ENCODE measurements at regions not wholly inside any gene's neighbourhood (a gene's known extent, or its start where the extent isn't known, plus 50 kb on each side); places are given as distances from the start of the nearest gene placed in this dataset.

- Histone ChIP-seq H3K27me3 (ENCODE audit: control insufficient read depth, insufficient read depth, low read length) (no peaks in the 10 kb centered on the region), H3K4me1 (ENCODE audit: control insufficient read depth, insufficient read depth, low read length) (no peaks in the 10 kb centered on the region), H3K9me3 (ENCODE audit: control insufficient read depth, insufficient read depth, low read length) (no peaks in the 10 kb centered on the region), H3K27ac (ENCODE audit: low read length) (no peak overlapping the region), H3K36me3 (ENCODE audit: control insufficient read depth, insufficient read depth, low read length) (no peaks in the 10 kb centered on the region), H3K4me3 (ENCODE audit: low read length) (no peak overlapping the region)
- no peaks in the 10 kb centered on the region for H3K4me1 Mint-ChIP-seq
- no peak overlapping the region for H3K4me3 Mint-ChIP-seq
- ATAC-seq, result no peak
- H3K27me3 Mint-ChIP-seq (ENCODE audit: low read depth in 2 of 2), result peaks cover 7 to 10% of the 10 kb centered on the region in 2 donors
- TF ChIP-seq CTCF (IDR thresholded peaks at IDR 0.05), result no peak
- H3K36me3 Mint-ChIP-seq, result no peaks in the 10 kb centered on the region
- H3K27ac Mint-ChIP-seq, result no peak overlapping the region
- no peaks in the 10 kb centered on the region for H3K9me3 Mint-ChIP-seq
- 85% methylated on average over 2 of the region's 2 CpGs for whole genome bisulfite sequencing (ENCODE audit: insufficient coverage)
- intact Hi-C loops (cut with micrococcal nuclease), result no loop called here
- DNase-seq, result no peak
Observed at GRCh38 chr5:171714261-171714660, 71.4 kb upstream of the SMIM23 start.

GRCh38 chr5:171714851-171715250 lies 70.8 kb upstream of the SMIM23 start:
- no peak overlapping the region for H3K27ac Mint-ChIP-seq
- ATAC-seq, result no peak
- Histone ChIP-seq H3K9me3 (ENCODE audit: control insufficient read depth, insufficient read depth, low read length) (no peaks in the 10 kb centered on the region), H3K27ac (ENCODE audit: low read length) (no peak overlapping the region), H3K36me3 (ENCODE audit: control insufficient read depth, insufficient read depth, low read length) (no peaks in the 10 kb centered on the region), H3K4me1 (ENCODE audit: control insufficient read depth, insufficient read depth, low read length) (no peaks in the 10 kb centered on the region), H3K4me3 (ENCODE audit: low read length) (no peak overlapping the region), H3K27me3 (ENCODE audit: control insufficient read depth, insufficient read depth, low read length) (no peaks in the 10 kb centered on the region)
- no peaks in the 10 kb centered on the region for H3K36me3 Mint-ChIP-seq
- H3K4me1 Mint-ChIP-seq, result no peaks in the 10 kb centered on the region
- intact Hi-C loops (cut with micrococcal nuclease), result no loop called here
- H3K4me3 Mint-ChIP-seq, result no peak overlapping the region
- 92% methylated on average over 1 of the region's 1 CpG for WGBS (ENCODE audit: insufficient coverage)
- H3K27me3 Mint-ChIP-seq (ENCODE audit: low read depth in 2 of 2), result peaks cover 7 to 9% of the 10 kb centered on the region in 2 donors
- DNase-seq, result no peak
- no peak for TF ChIP-seq CTCF (IDR thresholded peaks at IDR 0.05)
- no peaks in the 10 kb centered on the region for H3K9me3 Mint-ChIP-seq

- no peak overlapping the region for H3K27ac ChIP-seq (ENCODE audit: low read length)
- H3K4me1 Mint-ChIP-seq, result no peaks in the 10 kb centered on the region
- ATAC-seq, result no peak
- intact Hi-C loops (cut with micrococcal nuclease), result no loop called here
- no peak overlapping the region for H3K4me3 Mint-ChIP-seq
- H3K36me3 ChIP-seq (ENCODE audit: control insufficient read depth, insufficient read depth, low read length), result no peaks in the 10 kb centered on the region
- no peaks in the 10 kb centered on the region for H3K9me3 Mint-ChIP-seq
- peaks cover 7% of the 10 kb centered on the region in 2 donors for H3K27me3 Mint-ChIP-seq (ENCODE audit: low read depth in 2 of 2)
- no peak for DNase-seq
- no peak overlapping the region for H3K27ac Mint-ChIP-seq
- 64% methylated on average over 4 of the region's 4 CpGs for WGBS (ENCODE audit: insufficient coverage)
- no peaks in the 10 kb centered on the region for H3K4me1 ChIP-seq (ENCODE audit: control insufficient read depth, insufficient read depth, low read length)
- H3K9me3 ChIP-seq (ENCODE audit: control insufficient read depth, insufficient read depth, low read length), result no peaks in the 10 kb centered on the region
- H3K36me3 Mint-ChIP-seq, result no peaks in the 10 kb centered on the region
- no peaks in the 10 kb centered on the region for H3K27me3 ChIP-seq (ENCODE audit: control insufficient read depth, insufficient read depth, low read length)
- no peak for TF ChIP-seq CTCF (IDR thresholded peaks at IDR 0.05)
- H3K4me3 ChIP-seq (ENCODE audit: low read length), result no peak overlapping the region
Observed at GRCh38 chr5:171715551-171715950, 70.1 kb upstream of the SMIM23 start.

DNA sequence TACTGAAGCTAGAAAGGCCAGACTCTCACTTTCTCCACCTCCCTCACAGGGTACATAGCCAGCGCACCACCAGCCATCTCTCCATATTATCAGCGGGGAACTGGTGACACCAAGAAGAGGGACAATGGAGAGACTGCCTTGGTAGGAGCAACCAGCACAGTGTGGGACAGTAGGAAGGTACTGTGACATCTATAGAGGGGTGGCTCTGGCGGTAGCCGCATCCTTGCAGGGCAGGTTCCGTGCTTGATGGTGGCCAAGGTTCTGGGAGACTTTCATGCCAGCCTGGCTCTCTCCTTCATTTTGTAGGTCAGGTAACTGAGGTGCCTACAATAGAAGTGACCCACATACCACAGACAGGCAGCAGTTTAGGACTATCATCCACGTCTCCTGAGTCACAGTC lies 65.5 kb upstream of the SMIM23 start:
- Mint-ChIP-seq H3K27ac (no peak overlapping the region), H3K4me3 (no peak overlapping the region), H3K9me3 (no peaks in the 10 kb centered on the region), H3K4me1 (peaks cover 0 to 7% of the 10 kb centered on the region in 2 donors), H3K36me3 (no peaks in the 10 kb centered on the region), H3K27me3 (ENCODE audit: low read depth in 2 of 2) (peaks cover 7 to 13% of the 10 kb centered on the region in 2 donors)
- H3K27ac ChIP-seq (ENCODE audit: low read length), result no peak overlapping the region
- intact Hi-C loops (cut with micrococcal nuclease), result no loop called here
- DNase-seq, result no peak
- no peak overlapping the region for H3K4me3 ChIP-seq (ENCODE audit: low read length)
- H3K4me1 ChIP-seq (ENCODE audit: control insufficient read depth, insufficient read depth, low read length), result no peaks in the 10 kb centered on the region
- H3K27me3 ChIP-seq (ENCODE audit: control insufficient read depth, insufficient read depth, low read length), result no peaks in the 10 kb centered on the region
- no peak for ATAC-seq
- 90% methylated on average over 4 of the region's 6 CpGs for WGBS (ENCODE audit: insufficient coverage)
- TF ChIP-seq CTCF (IDR thresholded peaks at IDR 0.05), result no peak
- H3K9me3 ChIP-seq (ENCODE audit: control insufficient read depth, insufficient read depth, low read length), result no peaks in the 10 kb centered on the region
- no peaks in the 10 kb centered on the region for H3K36me3 ChIP-seq (ENCODE audit: control insufficient read depth, insufficient read depth, low read length)
